ENCODE measurements at regions not wholly inside any gene's neighbourhood (a gene's known extent, or its start where the extent isn't known, plus 50 kb on each side); places are given as distances from the start of the nearest gene placed in this dataset.

DNA sequence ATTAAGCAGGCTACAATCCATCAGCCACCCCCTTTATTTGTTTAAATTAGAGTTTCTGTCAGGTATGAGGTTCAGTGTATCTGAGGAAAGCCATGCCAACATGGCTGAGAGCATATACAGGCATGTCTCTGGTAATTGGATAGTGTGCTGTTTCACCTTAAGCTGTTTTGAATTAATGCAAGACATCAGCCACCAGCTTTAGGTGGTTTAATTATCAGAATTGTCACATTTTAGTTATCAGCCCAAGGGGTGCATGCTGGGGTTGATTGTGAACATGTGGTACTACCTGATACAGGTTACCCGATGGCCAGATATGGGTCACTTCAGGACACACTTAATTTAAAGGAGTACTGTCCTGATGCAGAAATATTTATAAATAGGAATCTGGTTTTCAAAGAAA lies 353.2 kb upstream of the TENM3 start:
- Histone ChIP-seq H2AFZ (ENCODE audit: low read length) (no peak overlapping the region), H3K36me3 (replicated peaks in 1 of 2; ENCODE audit: control insufficient read depth in 1 of 2, insufficient read depth in 2 of 2, low read length in 2 of 2) (no peaks in the 10 kb centered on the region), H3K27ac (ENCODE audit: extremely low read length, insufficient read depth, low read length) (no peak overlapping the region), H3K4me1 (ENCODE audit: insufficient read depth, low read length) (no peaks in the 10 kb centered on the region), H3K4me2 (ENCODE audit: low read depth, low read length) (no peak overlapping the region), H3K4me3 (replicated peaks in 1 of 3; ENCODE audit: insufficient read depth in 1 of 3, low read depth in 2 of 3, low read length in 3 of 3) (no peak overlapping the region), H3K9ac (ENCODE audit: insufficient read depth, low read depth, low read length) (no peak overlapping the region), H3K79me2 (ENCODE audit: insufficient read depth, low read length) (no peaks in the 10 kb centered on the region), H4K20me1 (ENCODE audit: insufficient read depth, low read length) (no peaks in the 10 kb centered on the region), H3K9me3 (ENCODE audit: low read length) (no peaks in the 10 kb centered on the region), H3K27me3 (ENCODE audit: control insufficient read depth in 1 of 2, insufficient read depth in 2 of 2, low read length in 2 of 2) (no peaks in the 10 kb centered on the region; a peak in 1 of 5 replicates)
- FAIRE-seq (no peak), ATAC-seq (no peak), DNase-seq (ENCODE audit: low spot score) (no peak)
- no TSS peak for BruUV-seq (replicated peaks)
- ChIA-PET CTCF (ENCODE audit: low intra/inter-chr PET ratio, low total read pairs) (no interaction called here), POLR2A (no interaction called here)
- TF ChIP-seq ZNF572 (CRISPR knock-in tag; IDR thresholded peaks at IDR 0.05) (no peak), ZSCAN12 (CRISPR knock-in tag; IDR thresholded peaks at IDR 0.05) (no peak), HBP1 (CRISPR knock-in tag; IDR thresholded peaks at IDR 0.05; ENCODE audit: low read depth) (no peak), ZNF121 (CRISPR knock-in tag; IDR thresholded peaks at IDR 0.05) (no peak), SIX4 (CRISPR knock-in tag; IDR thresholded peaks at IDR 0.05) (no peak), REXO4 (CRISPR knock-in tag; IDR thresholded peaks at IDR 0.05; ENCODE audit: borderline replicate concordance) (no peak), MTA3 (CRISPR knock-in tag; IDR thresholded peaks at IDR 0.05) (no peak), ZNF225 (CRISPR knock-in tag; IDR thresholded peaks at IDR 0.05) (no peak), NFIC (IDR thresholded peaks at IDR 0.05; ENCODE audit: low read length) (no peak), AKNA (CRISPR knock-in tag; IDR thresholded peaks at IDR 0.05; ENCODE audit: borderline replicate concordance) (no peak), BORCS8-MEF2B (CRISPR knock-in tag; IDR thresholded peaks at IDR 0.05) (no peak)
- TF ChIP-seq, protein P1, sequence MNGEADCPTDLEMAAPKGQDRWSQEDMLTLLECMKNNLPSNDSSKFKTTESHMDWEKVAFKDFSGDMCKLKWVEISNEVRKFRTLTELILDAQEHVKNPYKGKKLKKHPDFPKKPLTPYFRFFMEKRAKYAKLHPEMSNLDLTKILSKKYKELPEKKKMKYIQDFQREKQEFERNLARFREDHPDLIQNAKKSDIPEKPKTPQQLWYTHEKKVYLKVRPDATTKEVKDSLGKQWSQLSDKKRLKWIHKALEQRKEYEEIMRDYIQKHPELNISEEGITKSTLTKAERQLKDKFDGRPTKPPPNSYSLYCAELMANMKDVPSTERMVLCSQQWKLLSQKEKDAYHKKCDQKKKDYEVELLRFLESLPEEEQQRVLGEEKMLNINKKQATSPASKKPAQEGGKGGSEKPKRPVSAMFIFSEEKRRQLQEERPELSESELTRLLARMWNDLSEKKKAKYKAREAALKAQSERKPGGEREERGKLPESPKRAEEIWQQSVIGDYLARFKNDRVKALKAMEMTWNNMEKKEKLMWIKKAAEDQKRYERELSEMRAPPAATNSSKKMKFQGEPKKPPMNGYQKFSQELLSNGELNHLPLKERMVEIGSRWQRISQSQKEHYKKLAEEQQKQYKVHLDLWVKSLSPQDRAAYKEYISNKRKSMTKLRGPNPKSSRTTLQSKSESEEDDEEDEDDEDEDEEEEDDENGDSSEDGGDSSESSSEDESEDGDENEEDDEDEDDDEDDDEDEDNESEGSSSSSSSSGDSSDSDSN (CRISPR knock-in tag; IDR thresholded peaks at IDR 0.05), result no peak
- TF ChIP-seq, protein P2, sequence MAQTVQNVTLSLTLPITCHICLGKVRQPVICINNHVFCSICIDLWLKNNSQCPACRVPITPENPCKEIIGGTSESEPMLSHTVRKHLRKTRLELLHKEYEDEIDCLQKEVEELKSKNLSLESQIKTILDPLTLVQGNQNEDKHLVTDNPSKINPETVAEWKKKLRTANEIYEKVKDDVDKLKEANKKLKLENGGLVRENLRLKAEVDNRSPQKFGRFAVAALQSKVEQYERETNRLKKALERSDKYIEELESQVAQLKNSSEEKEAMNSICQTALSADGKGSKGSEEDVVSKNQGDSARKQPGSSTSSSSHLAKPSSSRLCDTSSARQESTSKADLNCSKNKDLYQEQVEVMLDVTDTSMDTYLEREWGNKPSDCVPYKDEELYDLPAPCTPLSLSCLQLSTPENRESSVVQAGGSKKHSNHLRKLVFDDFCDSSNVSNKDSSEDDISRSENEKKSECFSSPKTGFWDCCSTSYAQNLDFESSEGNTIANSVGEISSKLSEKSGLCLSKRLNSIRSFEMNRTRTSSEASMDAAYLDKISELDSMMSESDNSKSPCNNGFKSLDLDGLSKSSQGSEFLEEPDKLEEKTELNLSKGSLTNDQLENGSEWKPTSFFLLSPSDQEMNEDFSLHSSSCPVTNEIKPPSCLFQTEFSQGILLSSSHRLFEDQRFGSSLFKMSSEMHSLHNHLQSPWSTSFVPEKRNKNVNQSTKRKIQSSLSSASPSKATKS (CRISPR knock-in tag; IDR thresholded peaks at IDR 0.05), result no peak
- WGBS (ENCODE audit: low lambda C conversion rate), result 5% methylated on average over 1 of the region's 1 CpG
- in situ Hi-C loops (cut with HindIII; ENCODE audit: extremely low pct_ligation_motif_present, low pct_unique_long_range_greater_than_20kb), result no loop called here
- intact Hi-C loops (cut with micrococcal nuclease; ENCODE audit: unreplicated experiment), result no loop called here

Data from HepG2 (cell line).